ENCODE measurements at regions not wholly inside any gene's neighbourhood (a gene's known extent, or its start where the extent isn't known, plus 50 kb on each side); places are given as distances from the start of the nearest gene placed in this dataset.

DNA sequence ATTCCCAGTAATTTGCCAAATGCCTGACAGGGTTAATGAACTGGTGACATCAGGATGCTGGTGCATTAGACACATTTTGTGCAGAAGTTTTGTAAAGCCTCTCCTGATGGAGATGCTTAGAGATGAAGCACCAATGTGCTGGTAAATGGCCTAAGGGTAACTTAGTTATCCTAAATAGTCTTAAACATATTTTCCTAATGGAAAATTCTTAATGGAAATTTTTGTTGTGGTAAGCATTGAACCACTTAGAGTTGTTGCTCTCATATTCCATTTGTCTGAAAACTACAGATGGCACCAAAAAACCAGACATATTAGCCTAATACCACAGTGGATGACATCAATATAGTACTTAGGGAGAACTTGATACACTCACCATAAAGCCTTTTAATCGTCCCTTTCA, 154.5 kb upstream of the ANK2 start:
- no peak for TF ChIP-seq RAD21 (IDR thresholded peaks at IDR 0.05; ENCODE audit: low read depth)
- TF ChIP-seq, protein P1, sequence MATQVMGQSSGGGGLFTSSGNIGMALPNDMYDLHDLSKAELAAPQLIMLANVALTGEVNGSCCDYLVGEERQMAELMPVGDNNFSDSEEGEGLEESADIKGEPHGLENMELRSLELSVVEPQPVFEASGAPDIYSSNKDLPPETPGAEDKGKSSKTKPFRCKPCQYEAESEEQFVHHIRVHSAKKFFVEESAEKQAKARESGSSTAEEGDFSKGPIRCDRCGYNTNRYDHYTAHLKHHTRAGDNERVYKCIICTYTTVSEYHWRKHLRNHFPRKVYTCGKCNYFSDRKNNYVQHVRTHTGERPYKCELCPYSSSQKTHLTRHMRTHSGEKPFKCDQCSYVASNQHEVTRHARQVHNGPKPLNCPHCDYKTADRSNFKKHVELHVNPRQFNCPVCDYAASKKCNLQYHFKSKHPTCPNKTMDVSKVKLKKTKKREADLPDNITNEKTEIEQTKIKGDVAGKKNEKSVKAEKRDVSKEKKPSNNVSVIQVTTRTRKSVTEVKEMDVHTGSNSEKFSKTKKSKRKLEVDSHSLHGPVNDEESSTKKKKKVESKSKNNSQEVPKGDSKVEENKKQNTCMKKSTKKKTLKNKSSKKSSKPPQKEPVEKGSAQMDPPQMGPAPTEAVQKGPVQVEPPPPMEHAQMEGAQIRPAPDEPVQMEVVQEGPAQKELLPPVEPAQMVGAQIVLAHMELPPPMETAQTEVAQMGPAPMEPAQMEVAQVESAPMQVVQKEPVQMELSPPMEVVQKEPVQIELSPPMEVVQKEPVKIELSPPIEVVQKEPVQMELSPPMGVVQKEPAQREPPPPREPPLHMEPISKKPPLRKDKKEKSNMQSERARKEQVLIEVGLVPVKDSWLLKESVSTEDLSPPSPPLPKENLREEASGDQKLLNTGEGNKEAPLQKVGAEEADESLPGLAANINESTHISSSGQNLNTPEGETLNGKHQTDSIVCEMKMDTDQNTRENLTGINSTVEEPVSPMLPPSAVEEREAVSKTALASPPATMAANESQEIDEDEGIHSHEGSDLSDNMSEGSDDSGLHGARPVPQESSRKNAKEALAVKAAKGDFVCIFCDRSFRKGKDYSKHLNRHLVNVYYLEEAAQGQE (IDR thresholded peaks at IDR 0.05; ENCODE audit: low read depth), result no peak
- no peak for TF ChIP-seq TCF12 (IDR thresholded peaks at IDR 0.05; ENCODE audit: low read depth)
- TF ChIP-seq CEBPB (IDR thresholded peaks at IDR 0.05), result no peak
- no peak for TF ChIP-seq EP300 (IDR thresholded peaks at IDR 0.05; ENCODE audit: borderline replicate concordance)
- TF ChIP-seq TAF1 (IDR thresholded peaks at IDR 0.05; ENCODE audit: low read depth), result no peak
- TF ChIP-seq, protein P2, sequence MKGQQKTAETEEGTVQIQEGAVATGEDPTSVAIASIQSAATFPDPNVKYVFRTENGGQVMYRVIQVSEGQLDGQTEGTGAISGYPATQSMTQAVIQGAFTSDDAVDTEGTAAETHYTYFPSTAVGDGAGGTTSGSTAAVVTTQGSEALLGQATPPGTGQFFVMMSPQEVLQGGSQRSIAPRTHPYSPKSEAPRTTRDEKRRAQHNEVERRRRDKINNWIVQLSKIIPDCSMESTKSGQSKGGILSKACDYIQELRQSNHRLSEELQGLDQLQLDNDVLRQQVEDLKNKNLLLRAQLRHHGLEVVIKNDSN (IDR thresholded peaks at IDR 0.05), result no peak

Measured in Ishikawa (cell line).